Activated T-cell treated with anti-CD3 and anti-CD28 coated beads, Interleukin-2, amount 50 U/mL, for 1 hour (primary cell): ENCODE measurements at regions not wholly inside any gene's neighbourhood (a gene's known extent, or its start where the extent isn't known, plus 50 kb on each side); places are given as distances from the start of the nearest gene placed in this dataset.

ENCODE experiments used
- DNase-seq: peaks from one replicate; pipeline ENCODE4 v3.0.0-alpha.2; 2020

DNA sequence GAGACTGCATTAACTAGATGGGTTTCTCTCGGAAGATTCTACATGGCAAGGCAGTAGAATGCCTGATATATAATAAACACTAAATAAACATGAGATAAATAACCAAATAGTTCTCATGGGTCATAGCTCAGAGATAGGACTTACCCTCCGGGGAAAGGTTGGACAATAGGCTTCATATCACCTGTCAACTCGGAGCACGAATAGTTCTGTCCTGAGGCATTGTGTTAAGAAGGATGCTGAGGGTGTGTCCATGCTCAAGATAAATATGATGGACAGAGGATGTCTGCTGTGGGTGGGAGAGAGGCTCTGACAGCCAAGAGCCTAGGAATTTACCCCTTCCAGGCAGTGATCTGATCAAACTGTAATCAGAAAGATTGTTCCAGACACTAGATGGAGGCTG lies 474.0 kb downstream of the MIAT start:
- DNase-seq = no peak

DNA sequence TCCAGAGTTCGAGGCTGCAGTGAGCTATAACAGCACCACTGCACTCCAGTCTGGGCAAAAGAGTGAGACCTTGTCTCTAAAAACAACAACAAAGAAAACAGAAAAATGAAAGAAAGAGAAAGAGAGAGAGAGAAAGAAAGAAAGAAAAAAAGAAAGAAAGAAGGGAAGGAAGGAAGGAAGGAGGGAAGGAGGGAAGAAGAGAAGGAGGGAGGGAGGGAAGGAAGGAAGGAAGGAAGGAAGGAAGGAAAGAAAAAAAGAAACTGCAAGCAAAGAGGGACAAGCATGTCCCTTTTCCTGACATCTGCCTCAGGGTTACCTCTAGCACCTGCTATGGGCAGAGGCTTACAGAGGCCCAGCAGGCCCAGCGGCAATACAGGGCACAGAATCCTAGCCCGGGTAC lies 475.0 kb downstream of the MIAT start:
- DNase-seq = no peak

GRCh38 chr22:27133019-27133431 lies 475.6 kb downstream of the MIAT start:
- no peak for DNase-seq

- DNase-seq = no peak
Observed at GRCh38 chr22:27133681-27134314, 476.4 kb downstream of the MIAT start.

DNA sequence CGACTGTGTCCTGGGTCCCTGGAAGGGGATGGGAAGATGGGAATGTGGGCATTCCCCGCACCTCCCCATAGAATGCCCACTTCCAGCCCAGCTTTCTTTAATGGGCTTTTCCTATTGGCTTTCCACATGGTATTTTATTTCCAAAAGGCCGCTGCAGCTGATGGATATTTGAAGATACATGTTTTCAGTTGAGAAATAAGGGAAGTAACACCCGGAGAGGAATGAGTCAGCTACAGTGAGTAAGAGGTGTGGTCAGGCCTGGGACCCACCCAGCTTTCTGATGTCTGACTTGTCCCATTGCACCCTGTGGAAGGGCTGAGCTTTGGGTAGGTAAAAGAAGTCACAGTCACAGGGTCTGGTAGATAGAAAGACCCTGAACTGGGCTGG lies 476.9 kb downstream of the MIAT start:
- DNase-seq = no peak

- DNase-seq = no peak
Observed at GRCh38 chr22:27135031-27135981, 477.9 kb downstream of the MIAT start.

DNA sequence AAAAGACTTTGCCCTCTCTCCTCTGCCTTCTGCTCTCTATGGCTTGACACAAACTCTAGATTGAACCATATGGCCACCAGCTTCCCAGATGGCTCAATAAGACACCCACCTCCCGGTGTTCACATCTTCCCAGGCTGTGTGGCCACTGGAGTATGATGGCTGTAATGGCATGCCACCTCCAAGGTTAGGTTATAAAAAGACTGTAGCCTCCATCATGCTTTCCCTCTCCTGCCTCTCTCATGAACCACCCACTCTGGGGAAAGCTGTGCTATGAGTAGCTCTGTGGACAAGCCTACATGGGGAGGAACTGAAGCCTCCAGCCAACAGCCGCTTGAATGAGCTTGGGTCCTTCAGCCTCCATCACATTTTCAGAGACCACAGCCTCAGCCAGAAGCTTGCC lies 479.2 kb downstream of the MIAT start:
- DNase-seq = no peak

DNA sequence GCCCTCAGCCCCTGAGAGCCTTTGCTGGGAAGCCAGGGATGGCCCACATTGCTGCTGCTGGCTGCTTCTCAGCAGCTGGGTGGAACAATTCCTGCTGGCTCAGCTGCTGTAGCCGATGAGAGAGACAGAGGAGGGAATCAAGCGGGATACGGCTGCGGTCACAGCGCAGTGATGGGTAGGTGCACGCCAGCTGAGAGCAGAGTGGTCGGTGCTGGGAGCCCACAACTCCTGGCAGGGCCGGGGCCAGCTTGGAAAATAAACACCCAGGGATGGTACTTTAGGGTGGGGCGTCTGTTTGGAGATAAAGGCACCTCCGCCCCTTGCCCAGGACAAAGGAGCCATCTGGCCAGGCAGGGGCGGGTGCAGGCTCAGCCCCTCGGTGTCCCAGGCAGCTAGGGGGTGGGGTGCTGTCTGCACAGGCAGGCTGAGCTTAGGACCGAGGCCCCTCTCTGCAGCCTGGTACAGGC lies 480.5 kb downstream of the MIAT start:
- DNase-seq = no peak

- no peak for DNase-seq
Observed at GRCh38 chr22:27138471-27138870, 481.1 kb downstream of the MIAT start.

DNA sequence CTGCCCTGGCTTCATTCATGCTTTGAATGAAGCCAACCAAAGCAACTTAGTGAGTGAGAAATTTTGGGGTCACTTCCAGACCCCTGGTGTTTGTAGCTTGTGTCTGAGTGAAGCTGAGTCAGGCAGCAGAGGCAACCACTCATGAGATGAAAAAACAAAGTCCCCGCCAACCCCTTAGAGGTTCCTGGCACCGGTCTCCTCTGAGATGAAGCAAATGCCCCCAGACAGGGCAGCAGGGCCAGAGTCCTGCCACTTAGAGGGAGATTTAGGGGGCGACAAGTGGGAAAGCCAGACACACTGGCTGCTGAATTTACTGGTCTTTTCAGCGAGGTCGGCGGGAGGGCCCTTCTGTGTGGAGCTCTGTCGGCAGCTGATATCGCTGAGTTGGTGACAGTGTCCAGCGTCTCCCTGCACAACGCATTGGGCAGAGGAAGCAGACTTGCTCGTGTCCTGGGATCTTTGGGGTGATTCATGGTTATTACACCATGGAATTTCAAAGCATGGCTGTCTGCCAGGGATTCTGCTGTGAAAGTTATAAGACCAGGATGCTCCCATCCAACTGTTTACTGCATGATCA lies 482.6 kb downstream of the MIAT start:
- no peak for DNase-seq

- DNase-seq = no peak
Observed at GRCh38 chr22:27142286-27142685, 484.9 kb downstream of the MIAT start.

GRCh38 chr22:27144321-27144720 lies 486.9 kb downstream of the MIAT start:
- DNase-seq = no peak

GRCh38 chr22:27146866-27147633 lies 489.7 kb downstream of the MIAT start:
- DNase-seq = no peak

DNA sequence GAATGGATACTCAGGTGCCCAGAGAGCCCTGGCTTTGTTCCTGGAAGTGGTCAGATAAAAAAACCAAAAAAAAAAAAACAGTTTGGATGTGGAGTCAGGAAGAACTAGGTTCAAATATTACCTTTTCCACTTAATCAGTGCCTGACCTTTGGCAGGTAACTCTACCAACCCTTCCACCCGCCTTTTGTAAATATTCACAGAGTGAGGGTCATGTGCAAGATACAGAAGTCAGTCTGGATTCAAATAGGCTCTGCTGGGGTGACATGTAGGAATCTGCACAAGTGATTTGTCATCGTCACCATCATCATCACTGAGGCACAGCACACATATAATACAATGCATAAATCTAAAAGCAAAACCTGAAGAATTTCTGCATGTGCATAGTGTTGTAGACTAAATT lies 490.7 kb downstream of the MIAT start:
- DNase-seq = no peak

DNA sequence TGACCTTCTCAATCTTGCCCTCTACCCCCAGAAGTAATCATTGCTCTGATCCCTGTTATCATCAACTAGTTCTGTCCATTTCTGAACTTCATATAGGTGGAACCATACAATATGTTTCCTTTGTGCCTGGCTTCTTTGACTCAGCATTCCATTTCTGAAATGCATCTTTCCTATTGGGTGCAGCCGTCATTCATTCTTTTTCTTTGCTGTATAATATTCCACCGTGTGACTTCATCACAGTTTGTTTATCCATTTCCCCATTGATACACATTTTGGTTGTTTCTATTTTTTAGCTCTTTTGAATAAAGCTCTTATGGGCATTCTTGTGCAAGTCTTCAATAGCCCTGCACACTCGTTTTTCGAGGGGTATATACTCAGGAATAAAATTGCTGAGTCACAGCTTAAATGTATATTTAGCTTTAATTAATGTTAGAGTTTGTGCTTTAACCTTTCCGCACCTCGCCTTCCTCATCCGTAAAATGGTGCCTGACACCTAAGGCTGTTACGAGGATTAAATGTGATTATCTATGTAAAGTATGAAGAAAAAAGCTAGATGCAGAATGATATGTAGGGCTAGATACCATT lies 491.6 kb downstream of the MIAT start:
- no peak for DNase-seq

DNA sequence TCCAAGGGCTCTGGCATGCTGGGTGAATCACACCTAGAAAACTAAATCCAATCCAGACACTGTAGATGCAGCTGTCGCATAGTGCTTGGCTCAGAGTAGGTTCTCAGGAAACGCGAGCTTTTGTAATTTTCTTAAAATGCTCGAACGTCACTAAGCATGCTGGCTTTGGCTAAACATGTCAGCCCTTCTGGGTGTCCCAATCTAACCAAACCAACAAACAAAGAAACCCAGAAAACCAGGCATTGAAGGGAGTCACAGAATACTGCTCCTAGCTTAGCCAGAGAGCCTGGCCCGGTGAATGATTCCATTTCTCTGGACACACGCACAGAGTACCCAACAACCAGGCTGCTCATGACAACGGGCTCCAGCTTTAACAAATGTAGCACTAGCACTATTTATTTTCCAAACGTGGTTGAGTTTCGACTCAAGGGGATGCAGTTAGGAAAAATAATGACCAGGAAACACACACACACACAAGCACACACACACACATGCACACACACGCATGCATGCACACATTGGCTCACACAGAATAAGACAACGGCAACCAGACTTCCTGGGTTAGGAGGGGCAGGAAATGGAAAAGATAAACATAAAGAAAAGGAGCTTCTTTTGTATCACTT lies 492.6 kb downstream of the MIAT start:
- no peak for DNase-seq

DNA sequence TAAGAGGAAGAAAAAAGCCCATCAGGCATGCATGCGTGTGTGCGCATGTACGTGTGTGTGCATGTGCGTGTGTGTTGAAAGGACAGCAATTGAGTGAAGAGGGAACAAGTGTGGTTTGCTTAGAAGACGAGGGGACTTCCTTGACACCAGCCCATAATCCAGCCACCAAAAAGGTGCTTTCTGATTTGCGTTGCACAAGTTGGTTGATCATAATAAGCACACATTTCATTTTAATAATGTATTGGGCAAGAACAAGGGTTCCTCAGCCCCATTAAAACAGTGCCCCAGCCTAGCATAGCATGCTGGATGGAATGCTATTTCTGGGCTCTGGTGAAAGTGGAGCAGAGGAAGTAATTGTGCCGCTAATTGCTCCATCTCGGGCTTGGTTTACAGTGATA lies 493.2 kb downstream of the MIAT start:
- no peak for DNase-seq

GRCh38 chr22:27151407-27151806 lies 494.0 kb downstream of the MIAT start:
- DNase-seq = no peak

DNA sequence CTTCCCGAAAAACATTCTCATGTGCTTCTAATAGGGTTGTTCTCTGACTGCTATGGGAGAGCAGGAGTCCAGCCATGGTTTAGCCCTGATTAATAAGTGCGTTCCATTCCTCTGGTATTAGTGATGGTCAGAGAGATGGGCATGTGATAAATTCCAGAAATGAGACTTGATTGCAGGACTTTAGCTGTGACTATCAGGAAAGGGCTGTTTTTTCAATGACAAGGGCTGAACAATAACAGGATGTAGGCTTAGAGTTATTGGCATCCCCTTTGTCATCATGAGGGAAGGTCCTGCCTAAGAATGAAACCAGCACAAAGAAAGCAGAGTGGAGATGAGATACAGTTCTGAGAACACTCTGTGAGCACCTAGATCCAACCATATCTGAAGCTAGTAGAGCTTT lies 494.6 kb downstream of the MIAT start:
- no peak for DNase-seq

DNA sequence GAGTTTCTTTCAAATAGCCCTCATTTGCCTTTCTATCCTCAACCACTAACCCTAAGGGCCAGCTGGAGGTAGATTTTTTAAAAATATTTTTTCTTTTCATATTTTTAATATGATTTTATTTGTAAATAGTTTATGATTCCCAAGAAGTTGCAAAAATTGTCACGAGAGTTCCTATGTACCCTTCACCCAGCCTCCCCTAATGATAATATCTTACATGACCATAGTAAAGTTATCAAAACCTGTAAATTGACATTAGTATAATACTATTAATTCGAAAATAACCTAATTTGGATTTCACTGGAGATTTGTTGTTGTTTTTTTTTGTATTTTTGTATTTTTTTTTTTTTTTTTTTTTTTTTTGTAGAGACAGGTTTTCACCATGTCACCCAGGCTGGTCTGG lies 495.5 kb downstream of the MIAT start:
- DNase-seq = no peak

- no peak for DNase-seq
Observed at GRCh38 chr22:27153386-27153785, 496.0 kb downstream of the MIAT start.

- no peak for DNase-seq
Observed at GRCh38 chr22:27154717-27155116, 497.3 kb downstream of the MIAT start.
